Spleen (tissue), 7 donors: ENCODE measurements at regions not wholly inside any gene's neighbourhood (a gene's known extent, or its start where the extent isn't known, plus 50 kb on each side); places are given as distances from the start of the nearest gene placed in this dataset.

Experiments used
- CTCF ChIP-seq, 11 experiments: fragments of 200-600 bp in 7 of 11; fragments of 450-650 bp in 4 of 11; sonication (generic) in 4 of 11; IDR thresholded peaks in 8 of 11; conservative IDR thresholded peaks in 3 of 11; 1 replicate in 7 of 11; 2 replicates in 4 of 11; pipeline versions ENCODE4 v1.4.0 to v1.8.0; 2016 to 2021; ENCODE audit warnings: antibody characterized with exemption in 11 of 11, inconsistent platforms in 4 of 11, mild to moderate bottlenecking in 1 of 11
- POLR2A ChIP-seq, 3 donors: fragments of 450-650 bp; IDR thresholded peaks; one replicate each; pipeline ENCODE4 v1.5.1; 2017; ENCODE audit warnings: antibody characterized with exemption in 3 of 3, mild to moderate bottlenecking in 1 of 3
- donor health status: DM: no; HTN: no; CAD: no; lungs with moderate emphysema.
- donor health status: DM: no; HTN: no; CAD: no.
- donor health status: DM: no; HTN: no; CAD: no.

GRCh38 chr18:22355069-22355468 lies 62.6 kb downstream of the CTAGE1 start:
- TF ChIP-seq CTCF (IDR thresholded peaks at IDR 0.05 in 8 of 11, conservative IDR thresholded peaks at IDR 0.05 in 3 of 11), result no peak
- TF ChIP-seq POLR2A (IDR thresholded peaks at IDR 0.05), result no peak
